ENCODE measurements at regions not wholly inside any gene's neighbourhood (a gene's known extent, or its start where the extent isn't known, plus 50 kb on each side); places are given as distances from the start of the nearest gene placed in this dataset.
"Not testable (repeated sequence)": the region's sequence is repeated elsewhere in the genome, so short reads cannot be mapped to it uniquely, and the experiment has no call there.

GRCh38 chr1:54474310-54475251 is 68.4 kb upstream of the SSBP3 start:
- DNase-seq, result no peak

- DNase-seq, result no peak
Observed at GRCh38 chr1:54471588-54471987, 65.4 kb upstream of the SSBP3 start.

GRCh38 chr1:54469444-54469843 is 63.2 kb upstream of the SSBP3 start:
- not testable (repeated sequence) for DNase-seq

- DNase-seq, result not testable (repeated sequence)
Observed at GRCh38 chr1:54468288-54469084, 62.3 kb upstream of the SSBP3 start.

GRCh38 chr1:54465351-54465811 is 59.2 kb upstream of the SSBP3 start:
- no peak for DNase-seq

- no peak for DNase-seq
Observed at GRCh38 chr1:54464477-54465146, 58.4 kb upstream of the SSBP3 start.

GRCh38 chr1:54464031-54464476 is 57.9 kb upstream of the SSBP3 start:
- DNase-seq, result no peak

- no peak for DNase-seq
Observed at GRCh38 chr1:54463259-54464030, 57.3 kb upstream of the SSBP3 start.

GRCh38 chr1:54462597-54463258 is 56.5 kb upstream of the SSBP3 start:
- DNase-seq, result no peak

- no peak for DNase-seq
Observed at GRCh38 chr1:54461731-54462596, 55.8 kb upstream of the SSBP3 start.

- DNase-seq, result no peak
Observed at GRCh38 chr1:54460861-54461387, 54.7 kb upstream of the SSBP3 start.

- no peak for DNase-seq
Observed at GRCh38 chr1:54460351-54460750, 54.2 kb upstream of the SSBP3 start.

GRCh38 chr1:54459726-54460191 is 53.6 kb upstream of the SSBP3 start:
- DNase-seq, result no peak

- DNase-seq, result no peak
Observed at GRCh38 chr1:54459140-54459539, 52.9 kb upstream of the SSBP3 start.

GRCh38 chr1:54456921-54457529 is 50.8 kb upstream of the SSBP3 start:
- DNase-seq, result no peak

GRCh38 chr1:54456361-54456760 is 50.2 kb upstream of the SSBP3 start:
- DNase-seq, result no peak

Data from right forelimb (tissue), 1 donor.